ENCODE measurements at regions not wholly inside any gene's neighbourhood (a gene's known extent, or its start where the extent isn't known, plus 50 kb on each side); places are given as distances from the start of the nearest gene placed in this dataset.

DNA sequence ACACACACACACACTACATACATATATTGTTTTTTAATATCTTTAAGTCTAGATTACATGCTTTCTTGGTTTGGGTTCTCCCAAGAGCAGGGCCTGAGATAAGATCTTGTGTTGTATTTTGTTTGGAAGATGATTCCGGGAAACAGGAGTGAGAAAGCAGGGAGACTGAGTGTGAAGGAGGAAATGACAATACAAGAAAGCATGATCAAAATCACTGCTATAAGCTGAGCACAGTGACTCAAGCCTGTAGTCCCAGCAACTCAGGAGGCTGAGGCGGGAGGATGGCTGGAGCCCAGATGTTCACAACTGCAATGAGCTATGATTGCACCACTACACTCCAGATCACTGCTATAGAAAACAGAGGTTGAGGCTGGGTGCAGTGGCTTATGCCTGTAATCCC is 267.6 kb downstream of the SKIDA1 start:
- no peak overlapping the region for H3K4me3 ChIP-seq (ENCODE audit: insufficient read length, low read depth)
- no peaks in the 10 kb centered on the region for H3K9me3 ChIP-seq (ENCODE audit: insufficient read depth, low read length)
- no peak for DNase-seq (ENCODE audit: low read depth, low spot score)
- H3K4me1 ChIP-seq (ENCODE audit: insufficient read depth, insufficient read length) = no peaks in the 10 kb centered on the region
- no peak overlapping the region for H3K9ac ChIP-seq (ENCODE audit: insufficient read length, low read depth)
- no peaks in the 10 kb centered on the region for H3K27me3 ChIP-seq (ENCODE audit: insufficient read depth, insufficient read length)
- TF ChIP-seq ZNF274 (IDR thresholded peaks at IDR 0.05; ENCODE audit: low read depth, low read length) (no peak), SUZ12 (IDR thresholded peaks at IDR 0.05; ENCODE audit: extremely low read depth, insufficient read depth, insufficient read length) (no peak), YY1 (IDR thresholded peaks at IDR 0.05; ENCODE audit: insufficient read depth, insufficient read length) (no peak)
- H3K36me3 ChIP-seq (ENCODE audit: insufficient read depth, insufficient read length, low read length) = peaks cover 5% of the 10 kb centered on the region

DNA sequence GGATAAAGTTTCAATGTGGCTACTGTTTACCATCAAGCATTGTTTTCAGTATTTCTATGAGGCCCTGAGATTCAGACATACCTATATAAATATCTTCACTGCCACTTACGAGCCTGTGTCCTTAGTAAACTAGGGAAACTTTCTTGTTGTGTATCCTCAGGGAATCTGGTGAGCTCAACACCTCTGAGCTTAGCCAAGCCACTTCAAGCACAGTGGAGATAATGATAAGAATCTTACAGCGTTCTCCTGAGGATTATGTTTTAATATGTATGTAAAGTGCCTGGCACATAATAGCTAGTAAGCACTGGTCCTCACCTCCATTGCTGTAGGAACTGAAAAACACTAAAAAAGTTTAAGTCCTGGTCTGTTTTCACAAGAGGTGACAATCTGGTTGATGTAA is 268.3 kb downstream of the SKIDA1 start:
- no peak overlapping the region for H3K4me3 ChIP-seq (ENCODE audit: insufficient read length, low read depth)
- H3K9me3 ChIP-seq (ENCODE audit: insufficient read depth, low read length) = no peaks in the 10 kb centered on the region
- no peaks in the 10 kb centered on the region for H3K27me3 ChIP-seq (ENCODE audit: insufficient read depth, insufficient read length)
- TF ChIP-seq SUZ12 (IDR thresholded peaks at IDR 0.05; ENCODE audit: extremely low read depth, insufficient read depth, insufficient read length) (no peak), YY1 (IDR thresholded peaks at IDR 0.05; ENCODE audit: insufficient read depth, insufficient read length) (no peak), ZNF274 (IDR thresholded peaks at IDR 0.05; ENCODE audit: low read depth, low read length) (no peak)
- DNase-seq (ENCODE audit: low read depth, low spot score) = no peak
- H3K9ac ChIP-seq (ENCODE audit: insufficient read length, low read depth) = no peak overlapping the region
- peaks cover 5% of the 10 kb centered on the region for H3K36me3 ChIP-seq (ENCODE audit: insufficient read depth, insufficient read length, low read length)
- H3K4me1 ChIP-seq (ENCODE audit: insufficient read depth, insufficient read length) = no peaks in the 10 kb centered on the region

DNA sequence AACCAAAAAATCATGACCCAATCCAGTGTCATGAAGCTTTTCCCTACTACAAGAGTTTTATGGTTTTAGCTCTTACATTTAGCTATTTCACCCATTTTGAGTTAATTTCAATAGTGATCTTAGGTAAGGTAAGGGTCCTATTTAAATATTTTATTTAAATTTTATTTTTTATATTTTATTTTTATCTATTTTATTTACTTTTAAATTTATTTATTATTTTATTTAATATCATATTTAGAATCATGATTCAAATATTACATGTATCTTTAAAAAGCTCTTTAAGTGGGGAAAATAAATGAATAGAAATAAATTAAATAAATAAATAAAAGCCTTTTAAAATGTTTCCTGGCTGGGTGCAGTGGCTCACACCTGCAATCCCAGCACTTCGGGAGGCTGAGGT is 276.0 kb downstream of the SKIDA1 start:
- no peaks in the 10 kb centered on the region for H3K4me1 ChIP-seq (ENCODE audit: insufficient read depth, insufficient read length)
- no peak for DNase-seq (ENCODE audit: low read depth, low spot score)
- TF ChIP-seq SUZ12 (IDR thresholded peaks at IDR 0.05; ENCODE audit: extremely low read depth, insufficient read depth, insufficient read length) (no peak), YY1 (IDR thresholded peaks at IDR 0.05; ENCODE audit: insufficient read depth, insufficient read length) (no peak), ZNF274 (IDR thresholded peaks at IDR 0.05; ENCODE audit: low read depth, low read length) (no peak)
- H3K4me3 ChIP-seq (ENCODE audit: insufficient read length, low read depth) = no peak overlapping the region
- no peaks in the 10 kb centered on the region for H3K27me3 ChIP-seq (ENCODE audit: insufficient read depth, insufficient read length)
- no peaks in the 10 kb centered on the region for H3K36me3 ChIP-seq (ENCODE audit: insufficient read depth, insufficient read length, low read length)
- H3K9me3 ChIP-seq (ENCODE audit: insufficient read depth, low read length) = no peaks in the 10 kb centered on the region
- H3K9ac ChIP-seq (ENCODE audit: insufficient read length, low read depth) = no peak overlapping the region

DNA sequence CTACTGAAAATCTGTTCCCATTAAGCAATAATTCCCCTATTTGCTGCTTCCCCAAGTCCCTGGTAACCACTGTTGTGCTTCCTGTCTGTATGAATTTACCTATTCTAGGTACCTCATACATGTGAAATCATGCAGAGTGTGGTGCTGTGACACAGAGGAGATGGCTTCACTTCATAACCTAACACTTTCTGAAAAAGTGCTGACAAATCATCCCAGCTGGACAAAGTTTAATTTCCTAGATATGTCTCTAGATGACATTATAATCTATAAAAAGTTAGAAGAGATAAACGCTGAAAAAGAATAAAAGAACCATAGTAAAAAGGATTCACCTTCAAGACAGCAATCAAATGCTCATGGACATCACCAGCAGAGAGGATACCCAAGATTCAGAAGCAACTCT is 277.9 kb downstream of the SKIDA1 start:
- H3K4me1 ChIP-seq (ENCODE audit: insufficient read depth, insufficient read length) = no peaks in the 10 kb centered on the region
- H3K4me3 ChIP-seq (ENCODE audit: insufficient read length, low read depth) = no peak overlapping the region
- H3K9me3 ChIP-seq (ENCODE audit: insufficient read depth, low read length) = no peaks in the 10 kb centered on the region
- no peaks in the 10 kb centered on the region for H3K27me3 ChIP-seq (ENCODE audit: insufficient read depth, insufficient read length)
- TF ChIP-seq SUZ12 (IDR thresholded peaks at IDR 0.05; ENCODE audit: extremely low read depth, insufficient read depth, insufficient read length) = no peak
- no peak for TF ChIP-seq YY1 (IDR thresholded peaks at IDR 0.05; ENCODE audit: insufficient read depth, insufficient read length)
- no peak for TF ChIP-seq ZNF274 (IDR thresholded peaks at IDR 0.05; ENCODE audit: low read depth, low read length)
- no peak for DNase-seq (ENCODE audit: low read depth, low spot score)
- H3K9ac ChIP-seq (ENCODE audit: insufficient read length, low read depth) = no peak overlapping the region
- H3K36me3 ChIP-seq (ENCODE audit: insufficient read depth, insufficient read length, low read length) = no peaks in the 10 kb centered on the region

DNA sequence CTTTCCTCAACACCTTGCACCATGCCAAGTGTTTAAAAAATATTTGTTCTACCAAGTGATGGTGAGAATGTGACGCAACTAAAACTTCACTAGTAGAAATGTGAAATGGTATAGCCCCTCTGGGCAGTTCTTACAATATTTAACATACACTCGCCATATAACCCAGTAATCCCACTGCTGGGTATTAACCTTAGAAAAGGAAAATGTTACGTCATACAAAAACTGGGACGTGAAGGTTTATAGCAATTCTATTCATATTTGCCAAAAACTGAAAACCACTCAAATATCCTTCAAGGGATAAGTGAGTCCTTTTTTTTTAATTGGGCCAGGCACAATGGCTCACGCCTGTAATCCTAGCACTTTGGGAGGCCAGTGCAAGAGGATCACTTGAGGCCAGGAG is 279.3 kb downstream of the SKIDA1 start:
- no peaks in the 10 kb centered on the region for H3K9me3 ChIP-seq (ENCODE audit: insufficient read depth, low read length)
- no peak overlapping the region for H3K4me3 ChIP-seq (ENCODE audit: insufficient read length, low read depth)

DNA sequence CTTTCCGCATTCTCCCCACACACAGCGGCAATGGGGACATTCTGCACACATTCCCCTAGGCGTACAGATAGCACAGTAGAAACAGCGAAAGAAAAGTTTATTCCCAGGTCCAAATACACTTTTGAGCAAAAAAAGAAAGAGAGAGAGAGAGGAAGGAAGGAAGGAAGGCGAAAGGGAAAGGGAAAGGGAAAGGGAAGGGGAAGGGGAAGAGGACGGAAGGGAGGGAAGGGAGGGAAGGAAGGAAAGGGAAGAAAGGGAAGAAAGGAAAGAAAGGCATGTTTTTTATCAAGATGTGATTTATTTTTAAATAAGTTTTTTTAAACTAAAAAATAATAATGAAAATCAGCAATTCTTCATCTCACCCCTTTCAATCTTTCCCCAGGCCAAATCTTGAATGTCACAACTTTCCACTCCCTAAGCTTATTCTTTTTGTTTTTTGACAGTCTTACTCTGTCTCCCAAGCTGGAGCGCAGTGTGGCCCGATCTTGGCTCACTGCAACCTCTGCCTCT is 281.7 kb downstream of the SKIDA1 start:
- Histone ChIP-seq H3K4me3 (ENCODE audit: insufficient read length, low read depth) (no peak overlapping the region), H3K4me1 (ENCODE audit: insufficient read depth, insufficient read length) (no peaks in the 10 kb centered on the region), H3K27me3 (ENCODE audit: insufficient read depth, insufficient read length) (no peaks in the 10 kb centered on the region), H3K9ac (ENCODE audit: insufficient read length, low read depth) (no peak overlapping the region), H3K9me3 (ENCODE audit: insufficient read depth, low read length) (no peaks in the 10 kb centered on the region), H3K36me3 (ENCODE audit: insufficient read depth, insufficient read length, low read length) (no peaks in the 10 kb centered on the region)
- TF ChIP-seq YY1 (IDR thresholded peaks at IDR 0.05; ENCODE audit: insufficient read depth, insufficient read length) (no peak), ZNF274 (IDR thresholded peaks at IDR 0.05; ENCODE audit: low read depth, low read length) (no peak), SUZ12 (IDR thresholded peaks at IDR 0.05; ENCODE audit: extremely low read depth, insufficient read depth, insufficient read length) (no peak)
- no peak for DNase-seq (ENCODE audit: low read depth, low spot score)

More for the DNA sequence above, 279.3 kb downstream of the SKIDA1 start:
- no peak for TF ChIP-seq ZNF274 (IDR thresholded peaks at IDR 0.05; ENCODE audit: low read depth, low read length)
- TF ChIP-seq YY1 (IDR thresholded peaks at IDR 0.05; ENCODE audit: insufficient read depth, insufficient read length) = no peak
- DNase-seq (ENCODE audit: low read depth, low spot score) = no peak
- Histone ChIP-seq H3K27me3 (ENCODE audit: insufficient read depth, insufficient read length) (no peaks in the 10 kb centered on the region), H3K36me3 (ENCODE audit: insufficient read depth, insufficient read length, low read length) (no peaks in the 10 kb centered on the region), H3K4me1 (ENCODE audit: insufficient read depth, insufficient read length) (no peaks in the 10 kb centered on the region), H3K9ac (ENCODE audit: insufficient read length, low read depth) (no peak overlapping the region)

DNA sequence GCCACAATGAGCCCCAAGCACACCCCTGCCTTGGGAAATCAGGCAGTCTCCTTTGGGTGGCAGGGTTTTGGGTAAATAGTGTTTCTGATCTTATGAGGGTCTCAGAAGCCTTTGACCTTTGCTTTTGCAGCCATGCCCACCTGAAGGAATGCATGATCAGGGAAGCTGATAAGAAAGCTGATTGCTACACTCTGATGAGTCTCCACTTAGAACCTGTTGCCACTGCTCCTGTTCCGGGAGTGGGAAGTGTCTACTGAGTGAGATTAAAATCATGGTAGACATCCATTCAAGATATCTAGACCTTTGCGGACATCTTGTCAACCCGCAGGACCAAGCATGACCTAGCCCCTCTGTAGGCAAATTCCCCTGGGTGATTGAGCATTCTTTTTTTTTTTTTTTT is 282.6 kb downstream of the SKIDA1 start:
- Histone ChIP-seq H3K36me3 (ENCODE audit: insufficient read depth, insufficient read length, low read length) (no peaks in the 10 kb centered on the region), H3K9me3 (ENCODE audit: insufficient read depth, low read length) (no peaks in the 10 kb centered on the region), H3K4me3 (ENCODE audit: insufficient read length, low read depth) (no peak overlapping the region), H3K4me1 (ENCODE audit: insufficient read depth, insufficient read length) (no peaks in the 10 kb centered on the region), H3K27me3 (ENCODE audit: insufficient read depth, insufficient read length) (no peaks in the 10 kb centered on the region), H3K9ac (ENCODE audit: insufficient read length, low read depth) (no peak overlapping the region)
- TF ChIP-seq SUZ12 (IDR thresholded peaks at IDR 0.05; ENCODE audit: extremely low read depth, insufficient read depth, insufficient read length) (no peak), YY1 (IDR thresholded peaks at IDR 0.05; ENCODE audit: insufficient read depth, insufficient read length) (no peak), ZNF274 (IDR thresholded peaks at IDR 0.05; ENCODE audit: low read depth, low read length) (no peak)
- no peak for DNase-seq (ENCODE audit: low read depth, low spot score)

Measured in NT2/D1 (cell line).